DMS 273 treated with DMSO at 0.1 percent for 48 hours (cell line): ENCODE measurements at regions not wholly inside any gene's neighbourhood (a gene's known extent, or its start where the extent isn't known, plus 50 kb on each side); places are given as distances from the start of the nearest gene placed in this dataset.
"Not testable (repeated sequence)": the region's sequence is repeated elsewhere in the genome, so short reads cannot be mapped to it uniquely, and the experiment has no call there.

Experiments used
- DNase-seq: peaks from one replicate; lab custom pipeline; 2025; lab: John Stamatoyannopoulos, UW

GRCh38 chr13:95388420-95389079 lies 87.3 kb upstream of the ABCC4 start:
- DNase-seq, result no peak

- no peak for DNase-seq
Observed at GRCh38 chr13:95391362-95391761, 90.1 kb upstream of the ABCC4 start.

GRCh38 chr13:95391785-95392184 lies 90.5 kb upstream of the ABCC4 start:
- no peak for DNase-seq

GRCh38 chr13:95392597-95392996 lies 91.3 kb upstream of the ABCC4 start:
- no peak for DNase-seq

- no peak for DNase-seq
Observed at GRCh38 chr13:95403349-95404140, 102.3 kb upstream of the ABCC4 start.

- no peak for DNase-seq
Observed at GRCh38 chr13:95404141-95404882, 103.1 kb upstream of the ABCC4 start.

GRCh38 chr13:95406176-95406575 lies 104.9 kb upstream of the ABCC4 start:
- no peak for DNase-seq

GRCh38 chr13:95411428-95412040 lies 110.3 kb upstream of the ABCC4 start:
- DNase-seq, result no peak

- DNase-seq, result no peak
Observed at GRCh38 chr13:95418946-95419345, 117.7 kb upstream of the ABCC4 start.

GRCh38 chr13:95420501-95420900 lies 119.2 kb upstream of the ABCC4 start:
- no peak for DNase-seq

GRCh38 chr13:95426631-95427030 lies 125.4 kb upstream of the ABCC4 start:
- DNase-seq, result no peak

- not testable (repeated sequence) for DNase-seq
Observed at GRCh38 chr13:95430525-95430924, 122.0 kb upstream of the CLDN10 start.

- DNase-seq, result no peak
Observed at GRCh38 chr13:95432141-95432540, 120.4 kb upstream of the CLDN10 start.

GRCh38 chr13:95433537-95433936 lies 119.0 kb upstream of the CLDN10 start:
- no peak for DNase-seq

- no peak for DNase-seq
Observed at GRCh38 chr13:95434111-95434510, 118.4 kb upstream of the CLDN10 start.

GRCh38 chr13:95437561-95437960 lies 115.0 kb upstream of the CLDN10 start:
- no peak for DNase-seq

- no peak for DNase-seq
Observed at GRCh38 chr13:95438297-95438696, 114.2 kb upstream of the CLDN10 start.

- DNase-seq, result no peak
Observed at GRCh38 chr13:95440441-95441088, 112.0 kb upstream of the CLDN10 start.

GRCh38 chr13:95441326-95441725 lies 111.2 kb upstream of the CLDN10 start:
- no peak for DNase-seq

- DNase-seq, result no peak
Observed at GRCh38 chr13:95444006-95444730, 108.4 kb upstream of the CLDN10 start.

GRCh38 chr13:95445131-95445530 lies 107.4 kb upstream of the CLDN10 start:
- DNase-seq, result no peak
